Activated T-helper 9 cell treated with anti-CD3 and anti-CD28 coated beads, Interleukin-2, amount 50 U/mL, for 16 hours (primary cell): ENCODE measurements at regions not wholly inside any gene's neighbourhood (a gene's known extent, or its start where the extent isn't known, plus 50 kb on each side); places are given as distances from the start of the nearest gene placed in this dataset.

Source experiments
- DNase-seq: peaks from one replicate; pipeline ENCODE4 v3.0.0-alpha.2; 2020; ENCODE audit warnings: low read depth

- no peak for DNase-seq
Measured at GRCh38 chr5:61790678-61791077, 458.6 kb downstream of the ZSWIM6 start.

GRCh38 chr5:61796773-61797172 is 464.7 kb downstream of the ZSWIM6 start:
- no peak for DNase-seq

GRCh38 chr5:61800450-61800849 is 468.4 kb downstream of the ZSWIM6 start:
- no peak for DNase-seq

- no peak for DNase-seq
Measured at GRCh38 chr5:61801174-61801573, 469.1 kb downstream of the ZSWIM6 start.

- DNase-seq: no peak
Measured at GRCh38 chr5:61802456-61802855, 470.4 kb downstream of the ZSWIM6 start.

- no peak for DNase-seq
Measured at GRCh38 chr5:61805101-61805500, 473.0 kb downstream of the ZSWIM6 start.

GRCh38 chr5:61806491-61807020 is 474.5 kb downstream of the ZSWIM6 start:
- no peak for DNase-seq

- DNase-seq: no peak
Measured at GRCh38 chr5:61808091-61808490, 476.0 kb downstream of the ZSWIM6 start.

GRCh38 chr5:61808909-61809308 is 476.9 kb downstream of the ZSWIM6 start:
- no peak for DNase-seq

- no peak for DNase-seq
Measured at GRCh38 chr5:61809651-61810050, 477.6 kb downstream of the ZSWIM6 start.

- no peak for DNase-seq
Measured at GRCh38 chr5:61811052-61811451, 479.0 kb downstream of the ZSWIM6 start.

- no peak for DNase-seq
Measured at GRCh38 chr5:61813361-61813760, 481.3 kb downstream of the ZSWIM6 start.

- no peak for DNase-seq
Measured at GRCh38 chr5:61815339-61815738, 483.3 kb downstream of the ZSWIM6 start.

GRCh38 chr5:61816146-61816545 is 484.1 kb downstream of the ZSWIM6 start:
- no peak for DNase-seq

- DNase-seq: no peak
Measured at GRCh38 chr5:61816585-61817450, 484.8 kb downstream of the ZSWIM6 start.

GRCh38 chr5:61817472-61818326 is 485.6 kb downstream of the ZSWIM6 start:
- no peak for DNase-seq

- DNase-seq: no peak
Measured at GRCh38 chr5:61820836-61821235, 485.2 kb upstream of the KIF2A start.

- no peak for DNase-seq
Measured at GRCh38 chr5:61821561-61821960, 484.4 kb upstream of the KIF2A start.

- no peak for DNase-seq
Measured at GRCh38 chr5:61822584-61822983, 483.4 kb upstream of the KIF2A start.

- DNase-seq: no peak
Measured at GRCh38 chr5:61823065-61823464, 482.9 kb upstream of the KIF2A start.

GRCh38 chr5:61823781-61824180 is 482.2 kb upstream of the KIF2A start:
- no peak for DNase-seq

GRCh38 chr5:61824396-61824795 is 481.6 kb upstream of the KIF2A start:
- no peak for DNase-seq

GRCh38 chr5:61827445-61827975 is 478.5 kb upstream of the KIF2A start:
- no peak for DNase-seq
